Hepatocyte (in vitro differentiated cells): ENCODE measurements at regions not wholly inside any gene's neighbourhood (a gene's known extent, or its start where the extent isn't known, plus 50 kb on each side); places are given as distances from the start of the nearest gene placed in this dataset.

Source experiments
- EZH2 ChIP-seq: fragments of 200-600 bp; sonication (generic); IDR thresholded peaks from 2 replicates; pipeline ENCODE4 v1.6.1; 2016; ENCODE audit warnings: antibody characterized with exemption, mild to moderate bottlenecking, borderline replicate concordance
- TF ChIP-seq, protein P1 (sequence below): fragments of 200-600 bp; sonication (generic); IDR thresholded peaks from 2 replicates; pipeline ENCODE4 v1.5.1; 2016; ENCODE audit warnings: antibody characterized with exemption, mild to moderate bottlenecking; ENCODE audit not compliant: poor library complexity

DNA sequence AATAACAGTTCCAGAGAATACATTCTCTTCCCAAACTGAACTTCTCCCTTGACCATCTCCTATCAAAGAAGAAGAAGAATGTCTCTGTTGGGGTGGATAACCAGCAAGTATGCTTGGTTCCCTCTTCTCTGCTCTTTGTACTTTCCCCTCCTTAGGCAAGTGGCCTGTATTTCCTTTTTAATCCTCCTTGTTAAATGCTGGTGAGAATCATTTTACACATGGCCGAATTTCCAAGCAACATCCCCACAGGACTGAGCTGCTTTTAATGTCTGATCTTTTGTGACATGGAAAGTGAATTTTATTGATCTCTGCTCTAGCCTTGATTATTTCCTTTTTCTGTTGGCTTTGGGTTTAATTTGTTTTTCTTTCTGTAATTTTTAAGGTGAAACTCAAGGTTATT lies 336.7 kb downstream of the DUSP10 start:
- TF ChIP-seq, protein P1, sequence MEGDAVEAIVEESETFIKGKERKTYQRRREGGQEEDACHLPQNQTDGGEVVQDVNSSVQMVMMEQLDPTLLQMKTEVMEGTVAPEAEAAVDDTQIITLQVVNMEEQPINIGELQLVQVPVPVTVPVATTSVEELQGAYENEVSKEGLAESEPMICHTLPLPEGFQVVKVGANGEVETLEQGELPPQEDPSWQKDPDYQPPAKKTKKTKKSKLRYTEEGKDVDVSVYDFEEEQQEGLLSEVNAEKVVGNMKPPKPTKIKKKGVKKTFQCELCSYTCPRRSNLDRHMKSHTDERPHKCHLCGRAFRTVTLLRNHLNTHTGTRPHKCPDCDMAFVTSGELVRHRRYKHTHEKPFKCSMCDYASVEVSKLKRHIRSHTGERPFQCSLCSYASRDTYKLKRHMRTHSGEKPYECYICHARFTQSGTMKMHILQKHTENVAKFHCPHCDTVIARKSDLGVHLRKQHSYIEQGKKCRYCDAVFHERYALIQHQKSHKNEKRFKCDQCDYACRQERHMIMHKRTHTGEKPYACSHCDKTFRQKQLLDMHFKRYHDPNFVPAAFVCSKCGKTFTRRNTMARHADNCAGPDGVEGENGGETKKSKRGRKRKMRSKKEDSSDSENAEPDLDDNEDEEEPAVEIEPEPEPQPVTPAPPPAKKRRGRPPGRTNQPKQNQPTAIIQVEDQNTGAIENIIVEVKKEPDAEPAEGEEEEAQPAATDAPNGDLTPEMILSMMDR: no peak
- no peak for TF ChIP-seq EZH2
